Ascending aorta (tissue), 2 donors: ENCODE measurements at regions not wholly inside any gene's neighbourhood (a gene's known extent, or its start where the extent isn't known, plus 50 kb on each side); places are given as distances from the start of the nearest gene placed in this dataset.
A peak's percentile ranks its signal among the peaks of the same experiment; 100 is the strongest.

ENCODE experiments used
- DNase-seq, 2 donors: peaks; one replicate each; pipeline ENCODE4 v3.0.0-alpha.2; 2019; ENCODE audit warnings: low spot score in 2 of 2
- H3K27ac ChIP-seq, 2 donors: fragments of 200-600 bp; sonication (generic); one replicate each; pipeline ENCODE4 v1.5.1; 2016 to 2017; ENCODE audit warnings: mild to moderate bottlenecking in 1 of 2
- H3K27me3 ChIP-seq: fragments of 200-600 bp; sonication (generic); one replicate; pipeline ENCODE4 v1.5.1; 2017
- H3K36me3 ChIP-seq, 2 donors: fragments of 200-600 bp; sonication (generic); one replicate each; pipeline ENCODE4 v1.5.1; 2016
- H3K4me1 ChIP-seq, 2 donors: fragments of 200-600 bp; sonication (generic); one replicate each; pipeline ENCODE4 v1.5.1; 2016 to 2017; ENCODE audit warnings: mild to moderate bottlenecking in 1 of 2
- H3K4me3 ChIP-seq, 2 donors: fragments of 200-600 bp; sonication (generic); one replicate each; pipeline ENCODE4 v1.5.1; 2016 to 2017; ENCODE audit warnings: mild to moderate bottlenecking in 1 of 2
- H3K9me3 ChIP-seq, 2 donors: fragments of 200-600 bp; sonication (generic); one replicate each; pipeline ENCODE4 v1.5.1; 2016
- intact Hi-C: fragments of 100-400 bp; cut with DNase I; formaldehyde crosslinking; loops from one replicate; pipeline ENCODE4 v1.15.1; 2023
- TF ChIP-seq, protein P1 (sequence below), 3 experiments: fragments of 200-600 bp in 2 of 3; fragments of 450-650 bp in 1 of 3; sonication (generic) in 2 of 3; IDR thresholded peaks; one replicate each; pipeline ENCODE4 v1.5.1; 2016 to 2019; ENCODE audit warnings: antibody characterized with exemption in 3 of 3, mild to moderate bottlenecking in 1 of 3, moderate library complexity in 1 of 3

DNA sequence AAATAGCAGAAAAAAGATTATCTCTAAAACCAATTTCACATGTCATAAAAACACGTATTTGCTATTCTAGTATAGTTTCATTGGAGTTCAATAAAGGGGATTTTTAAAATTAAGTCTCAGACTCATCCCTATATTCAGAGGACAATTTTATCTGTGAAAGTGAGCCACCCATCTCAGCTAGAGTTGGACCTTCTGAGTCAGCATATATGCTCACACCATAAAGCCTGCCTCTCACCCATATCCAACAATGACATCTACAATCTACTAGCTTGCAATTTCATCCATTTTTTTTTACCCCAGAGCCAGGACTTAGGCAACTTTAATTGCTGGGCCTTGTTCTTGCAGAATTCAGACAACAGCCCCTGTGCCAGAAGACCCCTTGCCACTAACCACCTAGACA, 165.3 kb upstream of the DYNLRB2 start:
- intact Hi-C loops: no loop called here
- DNase-seq: no peak
- H3K9me3 ChIP-seq: no peaks in the 10 kb centered on the region
- H3K36me3 ChIP-seq: no peaks in the 10 kb centered on the region
- no peaks in the 10 kb centered on the region for H3K4me1 ChIP-seq
- no peak overlapping the region for H3K4me3 ChIP-seq
- TF ChIP-seq, protein P1, sequence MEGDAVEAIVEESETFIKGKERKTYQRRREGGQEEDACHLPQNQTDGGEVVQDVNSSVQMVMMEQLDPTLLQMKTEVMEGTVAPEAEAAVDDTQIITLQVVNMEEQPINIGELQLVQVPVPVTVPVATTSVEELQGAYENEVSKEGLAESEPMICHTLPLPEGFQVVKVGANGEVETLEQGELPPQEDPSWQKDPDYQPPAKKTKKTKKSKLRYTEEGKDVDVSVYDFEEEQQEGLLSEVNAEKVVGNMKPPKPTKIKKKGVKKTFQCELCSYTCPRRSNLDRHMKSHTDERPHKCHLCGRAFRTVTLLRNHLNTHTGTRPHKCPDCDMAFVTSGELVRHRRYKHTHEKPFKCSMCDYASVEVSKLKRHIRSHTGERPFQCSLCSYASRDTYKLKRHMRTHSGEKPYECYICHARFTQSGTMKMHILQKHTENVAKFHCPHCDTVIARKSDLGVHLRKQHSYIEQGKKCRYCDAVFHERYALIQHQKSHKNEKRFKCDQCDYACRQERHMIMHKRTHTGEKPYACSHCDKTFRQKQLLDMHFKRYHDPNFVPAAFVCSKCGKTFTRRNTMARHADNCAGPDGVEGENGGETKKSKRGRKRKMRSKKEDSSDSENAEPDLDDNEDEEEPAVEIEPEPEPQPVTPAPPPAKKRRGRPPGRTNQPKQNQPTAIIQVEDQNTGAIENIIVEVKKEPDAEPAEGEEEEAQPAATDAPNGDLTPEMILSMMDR (IDR thresholded peaks at IDR 0.05): no peak
- H3K27ac ChIP-seq: no peak overlapping the region
- H3K27me3 ChIP-seq: no peaks in the 10 kb centered on the region

DNA sequence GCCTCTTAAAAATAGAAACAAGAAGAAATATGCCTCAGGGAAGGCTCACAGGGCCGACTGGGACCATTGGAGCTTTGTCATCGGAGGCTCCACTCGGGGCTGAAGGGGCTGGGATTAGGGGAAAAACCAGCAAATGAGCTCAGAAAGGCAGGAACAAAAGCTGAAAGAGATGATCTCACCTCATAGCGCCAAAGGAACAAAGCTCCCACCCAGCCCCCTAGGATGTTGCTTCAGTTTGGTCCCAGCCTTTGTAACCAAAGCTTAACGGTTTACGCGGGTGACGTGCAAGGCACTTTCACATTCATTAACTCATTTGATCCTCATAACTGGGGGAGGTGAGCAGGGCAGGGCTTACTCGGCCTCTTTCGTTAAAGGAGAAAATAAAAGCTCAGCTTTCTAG, 168.5 kb upstream of the DYNLRB2 start:
- Histone ChIP-seq H3K36me3 (no peaks in the 10 kb centered on the region), H3K4me1 (no peaks in the 10 kb centered on the region), H3K9me3 (no peaks in the 10 kb centered on the region), H3K27me3 (no peaks in the 10 kb centered on the region), H3K4me3 (no peak overlapping the region), H3K27ac (no peak overlapping the region)
- DNase-seq: no peak
- TF ChIP-seq, protein P1 (IDR thresholded peaks at IDR 0.05): no peak
- intact Hi-C loops: no loop called here

DNA sequence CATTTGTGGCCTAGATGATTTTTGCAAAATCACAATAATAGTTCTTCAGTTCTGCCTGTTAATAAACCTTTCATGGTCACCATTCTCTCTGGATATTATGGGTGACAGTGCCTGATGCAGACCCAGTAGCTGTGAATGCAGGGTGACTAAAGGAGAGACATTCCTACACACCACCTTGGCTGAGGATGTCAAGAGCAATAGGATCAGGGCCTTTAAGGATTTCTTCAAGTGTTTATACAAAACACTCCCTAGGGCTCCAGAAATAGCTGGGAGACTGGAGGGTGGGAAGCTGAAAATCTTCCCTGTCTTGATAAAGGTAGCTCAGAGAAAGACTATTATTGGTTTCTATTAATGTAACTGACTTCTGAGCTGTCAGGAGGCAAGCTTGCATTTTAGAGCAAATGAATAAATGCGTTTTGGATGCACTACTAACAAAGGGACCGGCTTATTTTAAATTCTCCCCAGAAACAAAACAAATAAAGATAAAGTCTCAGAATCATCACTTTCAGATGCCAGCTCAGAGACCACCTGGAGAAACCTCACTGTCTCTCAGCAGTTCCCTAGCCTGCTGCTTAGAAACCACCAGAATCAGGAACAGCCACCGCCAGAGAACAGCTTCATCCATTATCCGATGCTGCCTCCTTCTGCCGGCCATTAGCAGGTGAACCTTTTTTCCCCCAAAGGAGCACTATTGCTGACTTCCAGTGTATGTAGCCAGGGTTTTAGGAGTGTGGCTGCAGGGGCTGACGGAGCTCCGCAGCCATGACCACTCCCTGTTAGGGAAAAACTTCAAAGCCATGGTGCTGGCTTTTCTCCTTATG, 171.4 kb upstream of the DYNLRB2 start:
- intact Hi-C loops: no loop called here
- H3K4me1 ChIP-seq: no peaks in the 10 kb centered on the region

DNA sequence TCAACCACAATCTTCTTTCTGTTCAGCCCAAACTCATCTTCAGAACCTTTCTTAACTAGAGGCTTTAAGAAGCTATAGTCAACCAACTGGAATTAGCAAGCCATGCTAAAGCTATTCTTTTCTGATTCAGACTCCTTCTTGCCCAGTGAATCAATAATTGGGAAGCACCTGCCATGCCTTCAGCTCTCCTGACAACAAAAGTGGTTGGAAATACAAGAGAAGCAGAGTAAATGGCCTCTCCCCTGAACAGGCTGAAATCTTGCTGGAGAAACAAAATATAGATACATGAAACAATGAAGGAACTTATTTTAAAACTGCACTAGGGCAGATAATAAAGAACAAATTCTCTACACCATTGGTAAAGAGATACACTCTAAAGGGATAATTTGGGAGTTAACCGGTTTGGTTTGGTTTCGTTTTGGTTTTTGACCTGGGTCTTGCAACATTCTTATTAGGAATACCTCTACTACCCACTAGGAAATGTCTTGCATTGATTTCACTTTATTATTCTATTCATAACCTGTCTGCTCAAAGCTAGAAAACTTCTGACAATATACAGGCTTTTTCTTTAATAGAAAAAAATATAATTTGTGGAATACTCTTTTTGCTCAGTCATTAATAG, 173.6 kb upstream of the DYNLRB2 start:
- H3K4me3 ChIP-seq: no peak overlapping the region
- H3K27me3 ChIP-seq: no peaks in the 10 kb centered on the region
- no peaks in the 10 kb centered on the region for H3K9me3 ChIP-seq
- DNase-seq: no peak
- H3K36me3 ChIP-seq: no peaks in the 10 kb centered on the region
- intact Hi-C loops: no loop called here
- H3K4me1 ChIP-seq: no peaks in the 10 kb centered on the region
- TF ChIP-seq, protein P1 (IDR thresholded peaks at IDR 0.05): no peak
- no peak overlapping the region for H3K27ac ChIP-seq

More for the DNA sequence above, 171.4 kb upstream of the DYNLRB2 start:
- TF ChIP-seq, protein P1 (IDR thresholded peaks at IDR 0.05): peak; percentile 41 to 69 (median 50)
- no peaks in the 10 kb centered on the region for H3K9me3 ChIP-seq
- no peaks in the 10 kb centered on the region for H3K36me3 ChIP-seq
- no peak overlapping the region for H3K27ac ChIP-seq
- no peaks in the 10 kb centered on the region for H3K27me3 ChIP-seq
- no peak overlapping the region for H3K4me3 ChIP-seq
- DNase-seq: no peak

DNA sequence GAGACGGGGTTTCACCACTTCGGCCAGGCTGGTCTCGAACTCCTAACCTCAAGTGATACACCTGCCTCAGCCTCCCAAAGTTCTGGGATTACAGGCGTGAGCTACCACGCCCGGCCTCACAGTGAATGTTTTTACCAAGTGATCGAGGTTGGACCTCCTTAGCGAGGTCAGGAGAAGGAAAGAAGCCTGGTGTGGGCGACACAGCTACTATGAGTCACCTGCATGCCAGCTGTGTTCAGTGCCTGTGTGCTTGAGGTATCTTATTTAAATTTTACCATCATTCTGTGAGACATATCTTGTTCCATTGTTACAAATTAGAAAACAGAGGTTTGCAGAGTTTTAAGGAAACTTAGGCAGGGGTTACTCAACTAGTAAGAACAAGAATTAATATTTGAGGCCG, 174.8 kb upstream of the DYNLRB2 start:
- TF ChIP-seq, protein P1 (IDR thresholded peaks at IDR 0.05): no peak
- Histone ChIP-seq H3K27me3 (no peaks in the 10 kb centered on the region), H3K4me1 (no peaks in the 10 kb centered on the region), H3K27ac (no peak overlapping the region), H3K4me3 (no peak overlapping the region), H3K9me3 (no peaks in the 10 kb centered on the region), H3K36me3 (no peaks in the 10 kb centered on the region)
- DNase-seq: no peak
- intact Hi-C loops: no loop called here
